Panc1 (cell line): ENCODE measurements at regions not wholly inside any gene's neighbourhood (a gene's known extent, or its start where the extent isn't known, plus 50 kb on each side); places are given as distances from the start of the nearest gene placed in this dataset.
"Not testable (repeated sequence)": the region's sequence is repeated elsewhere in the genome, so short reads cannot be mapped to it uniquely, and the experiment has no call there.

Source experiments
- ATAC-seq: fragments of 200-7000 bp; cut with Tn5 transposase; 2 replicates; pipeline ENCODE4 v1.9.1; 2020; ENCODE audit warnings: mild to moderate bottlenecking, moderate library complexity
- BruUV-seq: library from RNA; stranded (reverse); fragments of 400-500 nt; replicated peaks from 2 replicates; lab custom pipeline; 2021; lab: Mats Ljungman, UMichigan
- CTCF ChIA-PET: fragments of 300-600 bp; sonication (Branson Sonifier 250); formaldehyde crosslinking; loops from one replicate; lab custom pipeline; 2022; ENCODE audit warnings: antibody characterized with exemption; lab: Charles Lee
- POLR2A ChIA-PET: fragments of 300-600 bp; sonication (Branson Sonifier 250); formaldehyde crosslinking; loops from one replicate; lab custom pipeline; 2022; ENCODE audit warnings: antibody characterized with exemption; lab: Charles Lee
- DNase-seq: peaks from one replicate; pipeline ENCODE4 v3.0.0-alpha.2; 2010; ENCODE audit warnings: low read depth, low spot score
- H3K27ac ChIP-seq: 2 replicates; pipeline ENCODE4 v1.5.1; 2011; ENCODE audit warnings: mild to moderate bottlenecking, low read length, inconsistent platforms
- H3K27me3 ChIP-seq: fragments of 200-500 bp; sonication (Bioruptor generic); 2 replicates; pipeline ENCODE4 v1.6.0; 2014; ENCODE audit warnings: low read length, inconsistent platforms; ENCODE audit not compliant: control insufficient read depth, insufficient read depth
- H3K36me3 ChIP-seq: fragments of 200-500 bp; sonication (Bioruptor generic); 2 replicates; pipeline ENCODE4 v1.5.1; 2014; ENCODE audit warnings: inconsistent platforms, mild to moderate bottlenecking, low read length, moderate library complexity; ENCODE audit not compliant: control insufficient read depth, insufficient read depth
- H3K4me1 ChIP-seq: 2 replicates; pipeline ENCODE4 v1.5.1; 2011; ENCODE audit warnings: inconsistent platforms, mild to moderate bottlenecking, low read length, moderate library complexity; ENCODE audit not compliant: control insufficient read depth, insufficient read depth
- H3K4me3 ChIP-seq, 2 experiments: 2 replicates each; pipeline ENCODE4 v1.5.1; 2011 to 2012; ENCODE audit warnings: low read depth in 2 of 2, low read length in 2 of 2, mild to moderate bottlenecking in 2 of 2, inconsistent platforms in 1 of 2, moderate library complexity in 1 of 2
- H3K9me3 ChIP-seq: fragments of 200-500 bp; sonication (Bioruptor generic); 2 replicates; pipeline ENCODE4 v1.5.1; 2014; ENCODE audit warnings: low read depth, mild to moderate bottlenecking, inconsistent platforms, low read length, moderate library complexity; ENCODE audit not compliant: control insufficient read depth, insufficient read depth
- POLR2AphosphoS5 ChIP-seq: IDR thresholded peaks from 2 replicates; pipeline ENCODE4 v1.6.1; 2012; ENCODE audit warnings: mild to moderate bottlenecking, low read depth, low read length, moderate library complexity
- SIN3A ChIP-seq: IDR thresholded peaks from 2 replicates; pipeline ENCODE4 v1.6.1; 2012; ENCODE audit warnings: low read depth, mild to moderate bottlenecking, low read length, moderate library complexity, borderline replicate concordance; ENCODE audit not compliant: insufficient read depth
- TCF7L2 ChIP-seq: IDR thresholded peaks from 2 replicates; pipeline ENCODE4 v1.6.1; 2011; ENCODE audit warnings: mild to moderate bottlenecking, low read depth, low read length, inconsistent platforms
- in situ Hi-C: cut with HindIII; loops from 2 replicates; pipeline ENCODE4 v1.10.0; 2016; ENCODE audit warnings: low sequenced_read_pairs, low pct_unique_long_range_greater_than_20kb
- intact Hi-C: fragments of 100-400 bp; cut with micrococcal nuclease; formaldehyde crosslinking; loops from one replicate; pipeline ENCODE4 v1.10.0; 2022; ENCODE audit not compliant: unreplicated experiment
- TF ChIP-seq, protein P1 (sequence below): fragments of 450-650 bp; IDR thresholded peaks from 2 replicates; pipeline ENCODE4 v1.5.1; 2017; ENCODE audit warnings: mild to moderate bottlenecking
- TF ChIP-seq, protein P2 (sequence below), 2 experiments: IDR thresholded peaks; 2 replicates each; pipeline ENCODE4 v1.6.1; 2011 to 2012; ENCODE audit warnings: low read depth in 2 of 2, control low read depth in 1 of 2, low read length in 1 of 2, mild to moderate bottlenecking in 1 of 2, moderate library complexity in 1 of 2; ENCODE audit not compliant: insufficient read depth in 1 of 2

DNA sequence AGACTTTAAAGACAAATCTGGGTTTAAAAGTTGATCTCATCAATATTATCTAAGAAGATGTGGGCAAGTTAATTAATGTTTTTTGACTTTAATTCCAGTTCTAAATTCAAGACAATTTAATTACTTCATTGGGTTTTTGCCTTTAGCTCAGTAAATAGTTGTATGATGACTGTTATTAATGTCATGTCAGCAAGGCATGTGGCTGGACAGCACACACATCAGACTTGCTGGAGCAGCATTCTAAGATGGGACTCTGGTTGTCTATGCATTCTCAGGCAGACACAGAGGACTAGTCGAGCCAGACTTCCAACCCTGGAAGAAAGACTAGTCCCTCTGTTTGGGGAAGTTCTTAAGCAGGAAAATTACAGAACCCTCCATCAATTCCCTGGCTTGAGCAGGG lies 180.7 kb upstream of the GK2 start:
- BruUV-seq, result no TSS peak
- POLR2A ChIA-PET, result no interaction called here
- H3K27me3 ChIP-seq, result no peaks in the 10 kb centered on the region
- no peak for TF ChIP-seq SIN3A
- TF ChIP-seq, protein P1, sequence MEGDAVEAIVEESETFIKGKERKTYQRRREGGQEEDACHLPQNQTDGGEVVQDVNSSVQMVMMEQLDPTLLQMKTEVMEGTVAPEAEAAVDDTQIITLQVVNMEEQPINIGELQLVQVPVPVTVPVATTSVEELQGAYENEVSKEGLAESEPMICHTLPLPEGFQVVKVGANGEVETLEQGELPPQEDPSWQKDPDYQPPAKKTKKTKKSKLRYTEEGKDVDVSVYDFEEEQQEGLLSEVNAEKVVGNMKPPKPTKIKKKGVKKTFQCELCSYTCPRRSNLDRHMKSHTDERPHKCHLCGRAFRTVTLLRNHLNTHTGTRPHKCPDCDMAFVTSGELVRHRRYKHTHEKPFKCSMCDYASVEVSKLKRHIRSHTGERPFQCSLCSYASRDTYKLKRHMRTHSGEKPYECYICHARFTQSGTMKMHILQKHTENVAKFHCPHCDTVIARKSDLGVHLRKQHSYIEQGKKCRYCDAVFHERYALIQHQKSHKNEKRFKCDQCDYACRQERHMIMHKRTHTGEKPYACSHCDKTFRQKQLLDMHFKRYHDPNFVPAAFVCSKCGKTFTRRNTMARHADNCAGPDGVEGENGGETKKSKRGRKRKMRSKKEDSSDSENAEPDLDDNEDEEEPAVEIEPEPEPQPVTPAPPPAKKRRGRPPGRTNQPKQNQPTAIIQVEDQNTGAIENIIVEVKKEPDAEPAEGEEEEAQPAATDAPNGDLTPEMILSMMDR, result no peak
- no peak for TF ChIP-seq TCF7L2
- TF ChIP-seq, protein P2, sequence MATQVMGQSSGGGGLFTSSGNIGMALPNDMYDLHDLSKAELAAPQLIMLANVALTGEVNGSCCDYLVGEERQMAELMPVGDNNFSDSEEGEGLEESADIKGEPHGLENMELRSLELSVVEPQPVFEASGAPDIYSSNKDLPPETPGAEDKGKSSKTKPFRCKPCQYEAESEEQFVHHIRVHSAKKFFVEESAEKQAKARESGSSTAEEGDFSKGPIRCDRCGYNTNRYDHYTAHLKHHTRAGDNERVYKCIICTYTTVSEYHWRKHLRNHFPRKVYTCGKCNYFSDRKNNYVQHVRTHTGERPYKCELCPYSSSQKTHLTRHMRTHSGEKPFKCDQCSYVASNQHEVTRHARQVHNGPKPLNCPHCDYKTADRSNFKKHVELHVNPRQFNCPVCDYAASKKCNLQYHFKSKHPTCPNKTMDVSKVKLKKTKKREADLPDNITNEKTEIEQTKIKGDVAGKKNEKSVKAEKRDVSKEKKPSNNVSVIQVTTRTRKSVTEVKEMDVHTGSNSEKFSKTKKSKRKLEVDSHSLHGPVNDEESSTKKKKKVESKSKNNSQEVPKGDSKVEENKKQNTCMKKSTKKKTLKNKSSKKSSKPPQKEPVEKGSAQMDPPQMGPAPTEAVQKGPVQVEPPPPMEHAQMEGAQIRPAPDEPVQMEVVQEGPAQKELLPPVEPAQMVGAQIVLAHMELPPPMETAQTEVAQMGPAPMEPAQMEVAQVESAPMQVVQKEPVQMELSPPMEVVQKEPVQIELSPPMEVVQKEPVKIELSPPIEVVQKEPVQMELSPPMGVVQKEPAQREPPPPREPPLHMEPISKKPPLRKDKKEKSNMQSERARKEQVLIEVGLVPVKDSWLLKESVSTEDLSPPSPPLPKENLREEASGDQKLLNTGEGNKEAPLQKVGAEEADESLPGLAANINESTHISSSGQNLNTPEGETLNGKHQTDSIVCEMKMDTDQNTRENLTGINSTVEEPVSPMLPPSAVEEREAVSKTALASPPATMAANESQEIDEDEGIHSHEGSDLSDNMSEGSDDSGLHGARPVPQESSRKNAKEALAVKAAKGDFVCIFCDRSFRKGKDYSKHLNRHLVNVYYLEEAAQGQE (IDR thresholded peaks at IDR 0.05; ENCODE audit: insufficient read depth in 1 of 2, low read depth in 2 of 2, low read length in 1 of 2), result no peak
- TF ChIP-seq POLR2AphosphoS5, result no peak
- H3K9me3 ChIP-seq, result no peaks in the 10 kb centered on the region
- CTCF ChIA-PET, result no interaction called here
- H3K27ac ChIP-seq, result no peak overlapping the region
- no peak overlapping the region for H3K4me3 ChIP-seq
- ATAC-seq (no peak), DNase-seq (no peak)
- in situ Hi-C loops, result no loop called here
- H3K4me1 ChIP-seq, result no peaks in the 10 kb centered on the region
- intact Hi-C loops, result no loop called here
- H3K36me3 ChIP-seq, result no peaks in the 10 kb centered on the region

DNA sequence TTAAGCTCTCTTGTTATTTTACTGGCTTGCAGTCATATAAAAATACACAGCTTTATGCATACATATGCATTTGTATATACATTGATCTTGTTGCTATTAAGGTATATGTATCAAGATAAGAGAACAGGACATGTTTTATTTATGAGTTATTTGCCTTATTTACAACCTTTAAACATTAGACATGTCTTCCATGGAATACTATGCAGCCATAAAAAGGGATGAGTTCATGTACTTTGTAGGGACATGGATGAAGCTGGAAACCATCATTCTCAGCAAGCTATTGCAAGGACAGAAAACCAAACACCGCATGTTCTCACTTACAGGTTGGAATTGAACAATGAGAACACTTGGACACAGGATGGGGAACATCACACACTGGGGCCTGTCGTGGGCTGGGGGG lies 179.2 kb upstream of the GK2 start:
- BruUV-seq, in situ Hi-C loops, intact Hi-C loops: not testable (repeated sequence)

DNA sequence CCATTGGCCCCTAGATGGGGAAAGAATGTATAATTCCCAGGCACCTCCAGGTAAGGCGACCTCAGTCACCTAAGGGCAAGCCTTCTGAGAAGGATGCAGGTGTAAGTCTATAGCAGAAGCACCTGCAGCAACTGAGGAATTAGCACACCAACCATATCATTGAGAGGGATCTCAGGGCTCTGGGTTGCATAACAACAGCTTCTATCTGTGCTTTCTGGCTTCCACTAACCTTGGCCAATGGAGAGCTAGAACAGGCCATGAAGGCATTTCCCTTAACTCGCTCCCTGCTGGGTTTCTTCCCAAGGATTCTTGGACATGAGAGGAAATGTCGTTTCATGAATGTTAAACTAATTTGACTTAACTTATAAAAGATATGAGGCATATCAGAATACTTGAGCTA lies 177.8 kb upstream of the GK2 start:
- CTCF ChIA-PET, result no interaction called here
- Histone ChIP-seq H3K27me3 (no peaks in the 10 kb centered on the region), H3K9me3 (no peaks in the 10 kb centered on the region), H3K4me1 (no peaks in the 10 kb centered on the region), H3K4me3 (no peak overlapping the region), H3K36me3 (no peaks in the 10 kb centered on the region), H3K27ac (no peak overlapping the region)
- no peak for DNase-seq
- intact Hi-C loops, result no loop called here
- POLR2A ChIA-PET, result no interaction called here
- TF ChIP-seq, protein P1, result no peak
- no peak for TF ChIP-seq SIN3A
- TF ChIP-seq, protein P2 (IDR thresholded peaks at IDR 0.05; ENCODE audit: insufficient read depth in 1 of 2, low read depth in 2 of 2, low read length in 1 of 2), result no peak
- TF ChIP-seq TCF7L2, result no peak
- TF ChIP-seq POLR2AphosphoS5, result no peak
- in situ Hi-C loops, result no loop called here
- ATAC-seq, result no peak
- no TSS peak for BruUV-seq

More for the DNA sequence above, 179.2 kb upstream of the GK2 start:
- POLR2A ChIA-PET, result interaction anchor here (0.6 kb wide), 1 partner anchor 26 kb away, joined by 8 read pairs; no protein-coding TSS in a partner anchor
- H3K4me1 ChIP-seq, H3K4me3 ChIP-seq, ATAC-seq, H3K27me3 ChIP-seq, H3K9me3 ChIP-seq, H3K27ac ChIP-seq, DNase-seq, H3K36me3 ChIP-seq, CTCF ChIA-PET: not testable (repeated sequence)
